B cell (primary cell): ENCODE measurements at regions not wholly inside any gene's neighbourhood (a gene's known extent, or its start where the extent isn't known, plus 50 kb on each side); places are given as distances from the start of the nearest gene placed in this dataset.

Experiments
- ATAC-seq: fragments of 200-7000 bp; cut with Tn5 transposase; one replicate; pipeline ENCODE4 v1.10.0; 2021; ENCODE audit warnings: low read depth, mild to moderate bottlenecking, moderate number of reproducible peaks, moderate library complexity
- CTCF ChIA-PET: fragments of 350-600 bp; sonication (Branson Sonifier 250); formaldehyde crosslinking; loops from one replicate; lab custom pipeline; 2021; ENCODE audit warnings: antibody characterized with exemption, inconsistent platforms; lab: Charles Lee
- POLR2A ChIA-PET: fragments of 350-600 bp; sonication (Branson Sonifier 250); formaldehyde crosslinking; loops from one replicate; lab custom pipeline; 2021; ENCODE audit warnings: antibody characterized with exemption; lab: Charles Lee
- DNase-seq: peaks from one replicate; pipeline ENCODE4 v3.0.0; 2013
- H2AFZ ChIP-seq: 2 replicates; pipeline ENCODE4 v1.6.1; 2012; ENCODE audit warnings: mild to moderate bottlenecking, low read depth, low read length; ENCODE audit not compliant: insufficient read depth, poor library complexity, severe bottlenecking
- H3K27ac ChIP-seq, 2 donors: 1 replicate in 1 of 2; 2 replicates in 1 of 2; pipeline ENCODE4 v1.5.1; 2012 to 2013; ENCODE audit warnings: low read length in 2 of 2, mild to moderate bottlenecking in 2 of 2, moderate library complexity in 1 of 2
- H3K27me3 ChIP-seq, 4 experiments: fragments of 200-600 bp in 1 of 4; sonication (generic) in 1 of 4; replicated peaks in 1 of 4; 1 replicate in 2 of 4; 2 replicates in 2 of 4; pipeline versions ENCODE4 v1.6.1 to v1.7.0; 2013 to 2016; ENCODE audit warnings: low read length in 3 of 4, mild to moderate bottlenecking in 2 of 4, mixed read lengths in 1 of 4, moderate library complexity in 1 of 4; ENCODE audit not compliant: insufficient read depth in 4 of 4, control insufficient read depth in 3 of 4; ENCODE audit errors: control extremely low read depth in 1 of 4
- H3K36me3 ChIP-seq, 2 experiments: replicated peaks in 1 of 2; 1 replicate in 1 of 2; 2 replicates in 1 of 2; pipeline versions ENCODE4 v1.6.1 to v1.7.1; 2013; ENCODE audit warnings: low read length in 1 of 2; ENCODE audit not compliant: insufficient read depth in 2 of 2, control insufficient read depth in 1 of 2; ENCODE audit errors: control extremely low read depth in 1 of 2, extremely low read depth in 1 of 2
- H3K4me1 ChIP-seq, 2 donors: fragments of 200-600 bp in 1 of 2; sonication (generic) in 1 of 2; 1 replicate in 1 of 2; 2 replicates in 1 of 2; pipeline versions ENCODE4 v1.5.1 to v1.6.1; 2013 to 2017; ENCODE audit warnings: low read length in 2 of 2; ENCODE audit not compliant: control insufficient read depth in 2 of 2, insufficient read depth in 2 of 2
- H3K4me2 ChIP-seq: replicated peaks from 2 replicates; pipeline ENCODE3; 2012; ENCODE audit warnings: mild to moderate bottlenecking, low read depth, low read length; ENCODE audit not compliant: poor library complexity, severe bottlenecking
- H3K4me3 ChIP-seq, 5 experiments: fragments of 200-600 bp in 1 of 5; sonication (generic) in 1 of 5; 1 replicate in 3 of 5; 2 replicates in 2 of 5; pipeline versions ENCODE4 v1.5.1 to v1.7.0; 2011 to 2016; ENCODE audit warnings: low read length in 4 of 5, mild to moderate bottlenecking in 4 of 5, low read depth in 2 of 5, control low read depth in 1 of 5, moderate library complexity in 1 of 5; ENCODE audit not compliant: insufficient read depth in 1 of 5; ENCODE audit errors: control extremely low read depth in 1 of 5, extremely low read depth in 1 of 5
- H3K79me2 ChIP-seq: fragments of 200-600 bp; sonication (generic); one replicate; pipeline ENCODE4 v1.6.0; 2016; ENCODE audit warnings: low read length; ENCODE audit not compliant: control insufficient read depth, insufficient read depth
- H3K9ac ChIP-seq: fragments of 200-600 bp; sonication (generic); 2 replicates; pipeline ENCODE4 v1.6.1; 2017; ENCODE audit warnings: mild to moderate bottlenecking, low read length, moderate library complexity
- H3K9me3 ChIP-seq, 3 donors: one replicate each; pipeline versions ENCODE4 v1.6.1 to v1.7.1; 2013; ENCODE audit warnings: low read length in 2 of 3; ENCODE audit not compliant: control insufficient read depth in 2 of 3, insufficient read depth in 1 of 3; ENCODE audit errors: control extremely low read depth in 1 of 3
- H4K20me1 ChIP-seq: 2 replicates; pipeline ENCODE4 v1.6.0; 2012; ENCODE audit warnings: mild to moderate bottlenecking, low read length; ENCODE audit not compliant: insufficient read depth, control insufficient read depth, poor library complexity, severe bottlenecking
- H3K27ac Mint-ChIP-seq: one replicate; pipeline ENCODE4 v1.8.0; 2021; ENCODE audit warnings: mixed read lengths
- H3K27me3 Mint-ChIP-seq: one replicate; pipeline ENCODE4 v1.8.0; 2021; ENCODE audit warnings: mixed read lengths
- H3K4me1 Mint-ChIP-seq: one replicate; pipeline ENCODE4 v1.8.0; 2021; ENCODE audit warnings: mixed read lengths
- H3K4me3 Mint-ChIP-seq: one replicate; pipeline ENCODE4 v1.8.0; 2021; ENCODE audit warnings: mixed read lengths
- H3K9me3 Mint-ChIP-seq: one replicate; pipeline ENCODE4 v1.8.0; 2022; ENCODE audit warnings: mixed read lengths; ENCODE audit not compliant: insufficient read depth
- EZH2 ChIP-seq: IDR thresholded peaks from 2 replicates; pipeline ENCODE4 v1.6.1; 2012; ENCODE audit warnings: borderline replicate concordance, low read depth, mild to moderate bottlenecking, moderate library complexity, low read length; ENCODE audit not compliant: insufficient read depth, poor library complexity, severe bottlenecking
- WGBS: methylation state at CpG from one replicate; pipeline ENCODE4 v1.1.5; 2013; ENCODE audit warnings: missing lambda C conversion rate; ENCODE audit not compliant: insufficient coverage; 5-methylcytosine and 5-hydroxymethylcytosine counted together
- intact Hi-C: fragments of 100-400 bp; cut with micrococcal nuclease; formaldehyde crosslinking; loops from one replicate; pipeline ENCODE4 v1.10.0; 2022
- TF ChIP-seq, protein P1 (sequence below): fragments of 200-600 bp; IDR thresholded peaks from one replicate; pipeline ENCODE4 v1.8.0; 2022; ENCODE audit warnings: antibody characterized with exemption, mild to moderate bottlenecking

DNA sequence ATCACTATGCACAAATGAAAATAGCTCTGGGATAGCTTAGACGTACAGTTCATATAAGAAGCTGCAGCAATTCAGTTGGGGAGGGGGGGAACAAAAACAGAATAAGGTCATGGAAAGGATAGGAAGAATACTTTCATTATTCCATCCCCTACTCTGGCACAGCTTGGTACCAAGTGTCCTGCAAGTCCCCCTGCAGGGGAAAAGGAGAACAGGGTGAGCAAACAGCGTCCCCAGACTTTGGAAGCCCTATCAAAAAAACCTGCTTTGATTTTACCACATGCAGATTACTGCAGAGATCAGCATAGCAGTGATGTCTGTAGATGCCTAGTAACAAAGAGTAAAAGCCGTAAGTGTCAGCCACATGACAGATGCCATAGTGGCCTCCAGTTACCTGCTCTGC lies 209.4 kb upstream of the NEIL3 start:
- H3K4me1 ChIP-seq = no peaks in the 10 kb centered on the region
- no peak overlapping the region for H3K4me3 ChIP-seq
- no peak overlapping the region for H3K9ac ChIP-seq
- ChIA-PET CTCF (no interaction called here), POLR2A (no interaction called here)
- DNase-seq = no peak
- no peak overlapping the region for H3K4me3 Mint-ChIP-seq
- no peaks in the 10 kb centered on the region for H3K9me3 ChIP-seq
- intact Hi-C loops = no loop called here
- no peaks in the 10 kb centered on the region for H3K27me3 ChIP-seq
- H3K4me2 ChIP-seq = no peak overlapping the region
- H3K9me3 Mint-ChIP-seq = no peaks in the 10 kb centered on the region
- H4K20me1 ChIP-seq = no peaks in the 10 kb centered on the region
- no peaks in the 10 kb centered on the region for H3K27me3 Mint-ChIP-seq
- no peak overlapping the region for H3K27ac Mint-ChIP-seq
- no peak overlapping the region for H2AFZ ChIP-seq
- 100% methylated on average over 1 of the region's 3 CpGs for WGBS
- no peaks in the 10 kb centered on the region for H3K79me2 ChIP-seq
- H3K27ac ChIP-seq = no peak overlapping the region
- ATAC-seq = no peak
- H3K4me1 Mint-ChIP-seq = no peaks in the 10 kb centered on the region
- no peaks in the 10 kb centered on the region for H3K36me3 ChIP-seq
- TF ChIP-seq, protein P1, sequence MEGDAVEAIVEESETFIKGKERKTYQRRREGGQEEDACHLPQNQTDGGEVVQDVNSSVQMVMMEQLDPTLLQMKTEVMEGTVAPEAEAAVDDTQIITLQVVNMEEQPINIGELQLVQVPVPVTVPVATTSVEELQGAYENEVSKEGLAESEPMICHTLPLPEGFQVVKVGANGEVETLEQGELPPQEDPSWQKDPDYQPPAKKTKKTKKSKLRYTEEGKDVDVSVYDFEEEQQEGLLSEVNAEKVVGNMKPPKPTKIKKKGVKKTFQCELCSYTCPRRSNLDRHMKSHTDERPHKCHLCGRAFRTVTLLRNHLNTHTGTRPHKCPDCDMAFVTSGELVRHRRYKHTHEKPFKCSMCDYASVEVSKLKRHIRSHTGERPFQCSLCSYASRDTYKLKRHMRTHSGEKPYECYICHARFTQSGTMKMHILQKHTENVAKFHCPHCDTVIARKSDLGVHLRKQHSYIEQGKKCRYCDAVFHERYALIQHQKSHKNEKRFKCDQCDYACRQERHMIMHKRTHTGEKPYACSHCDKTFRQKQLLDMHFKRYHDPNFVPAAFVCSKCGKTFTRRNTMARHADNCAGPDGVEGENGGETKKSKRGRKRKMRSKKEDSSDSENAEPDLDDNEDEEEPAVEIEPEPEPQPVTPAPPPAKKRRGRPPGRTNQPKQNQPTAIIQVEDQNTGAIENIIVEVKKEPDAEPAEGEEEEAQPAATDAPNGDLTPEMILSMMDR = no peak
- no peak for TF ChIP-seq EZH2

DNA sequence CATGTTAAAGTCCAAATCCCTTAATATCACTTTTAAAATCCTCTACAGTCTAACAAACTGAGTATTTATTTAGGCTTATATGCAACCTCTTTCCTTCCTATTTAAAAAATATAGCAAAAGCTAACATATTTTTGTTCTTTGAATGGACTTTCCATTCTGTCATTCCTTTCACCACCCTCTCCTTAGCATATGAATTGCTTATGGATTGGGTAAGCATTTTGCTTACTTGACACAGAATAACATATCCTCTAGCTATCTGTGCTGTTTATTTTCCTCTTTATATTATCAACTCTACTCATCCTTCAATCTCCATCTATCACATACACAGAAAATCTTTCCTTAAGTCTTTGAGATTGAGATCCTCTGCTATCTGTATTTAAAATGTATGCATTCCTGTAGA lies 206.1 kb upstream of the NEIL3 start:
- Histone ChIP-seq H3K9me3 (no peaks in the 10 kb centered on the region), H3K4me2 (no peak overlapping the region), H2AFZ (no peak overlapping the region), H3K27ac (no peak overlapping the region), H3K9ac (no peak overlapping the region), H4K20me1 (no peaks in the 10 kb centered on the region), H3K36me3 (no peaks in the 10 kb centered on the region), H3K4me3 (no peak overlapping the region), H3K79me2 (no peaks in the 10 kb centered on the region), H3K27me3 (no peaks in the 10 kb centered on the region), H3K4me1 (no peaks in the 10 kb centered on the region)
- ATAC-seq (no peak), DNase-seq (no peak)
- Mint-ChIP-seq H3K9me3 (no peaks in the 10 kb centered on the region), H3K27ac (no peak overlapping the region), H3K27me3 (no peaks in the 10 kb centered on the region), H3K4me1 (no peaks in the 10 kb centered on the region), H3K4me3 (no peak overlapping the region)
- ChIA-PET POLR2A (no interaction called here), CTCF (no interaction called here)
- intact Hi-C loops = no loop called here
- TF ChIP-seq, protein P1 = no peak
- no peak for TF ChIP-seq EZH2
